ENCODE measurements at regions not wholly inside any gene's neighbourhood (a gene's known extent, or its start where the extent isn't known, plus 50 kb on each side); places are given as distances from the start of the nearest gene placed in this dataset.
"Not testable (repeated sequence)": the region's sequence is repeated elsewhere in the genome, so short reads cannot be mapped to it uniquely, and the experiment has no call there.

DNA sequence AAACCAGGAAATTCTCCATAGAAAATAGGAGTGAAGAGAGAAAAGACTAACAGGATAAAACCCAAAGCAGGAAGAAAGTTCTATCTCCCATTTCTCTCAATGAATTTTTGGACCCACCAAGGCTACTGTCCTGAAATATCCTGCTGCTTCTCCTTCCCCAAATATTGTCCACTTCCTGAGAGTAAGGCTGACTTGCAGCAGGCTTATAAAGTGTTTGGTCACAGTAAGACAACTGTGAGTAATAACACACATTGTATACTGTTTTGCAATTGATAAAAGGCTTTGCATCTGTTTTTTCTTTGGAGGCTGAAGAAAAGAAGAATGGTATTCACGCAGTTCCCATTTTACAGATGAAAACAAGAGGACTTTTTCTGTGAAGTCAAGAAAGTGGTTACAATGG is 52.8 kb downstream of the FOXD4L6 start:
- H3K27ac Mint-ChIP-seq (ENCODE audit: unreplicated experiment); H3K27me3 Mint-ChIP-seq (ENCODE audit: unreplicated experiment); DNase-seq (ENCODE audit: extremely low spot score, unreplicated experiment); H3K36me3 Mint-ChIP-seq (ENCODE audit: unreplicated experiment); H3K9me3 Mint-ChIP-seq (ENCODE audit: unreplicated experiment): not testable (repeated sequence)
- Mint-ChIP-seq H3K4me1 (ENCODE audit: unreplicated experiment) (peaks cover 16% of the 10 kb centered on the region), H3K4me3 (ENCODE audit: unreplicated experiment) (peak overlapping the region; percentile 86)

DNA sequence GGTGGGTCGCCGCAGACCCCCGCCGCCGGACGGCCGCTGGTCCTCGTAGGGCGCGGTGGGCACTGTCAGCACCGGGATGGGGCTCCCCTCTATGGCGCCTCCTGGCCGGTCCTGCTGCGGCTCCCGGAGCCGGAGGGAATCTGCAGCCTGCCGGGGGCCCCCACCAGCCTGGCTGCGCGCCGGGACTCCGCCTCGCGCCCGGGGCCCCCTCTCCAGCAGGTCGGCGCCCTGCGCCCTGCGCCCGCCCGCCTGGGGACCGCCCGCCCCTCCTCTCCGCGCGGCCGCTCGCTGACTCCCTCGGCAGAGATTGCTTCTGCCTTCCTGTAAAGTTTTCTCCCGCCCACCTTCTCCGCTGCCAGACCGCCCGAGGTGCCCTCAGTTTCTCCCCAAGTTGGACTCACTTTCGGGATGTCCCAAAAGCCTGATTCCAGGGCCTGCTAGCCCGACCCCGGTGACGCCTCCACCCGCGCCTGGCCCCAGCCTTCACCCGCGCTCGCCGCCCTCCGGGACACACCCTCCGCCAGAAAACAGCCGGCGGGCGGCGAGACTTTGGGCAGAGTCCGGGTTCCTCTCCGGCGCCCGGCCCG is 54.0 kb downstream of the FOXD4L6 start:
- H3K36me3 Mint-ChIP-seq (ENCODE audit: unreplicated experiment); H3K27me3 Mint-ChIP-seq (ENCODE audit: unreplicated experiment); H3K9me3 Mint-ChIP-seq (ENCODE audit: unreplicated experiment): not testable (repeated sequence)
- Mint-ChIP-seq H3K4me1 (ENCODE audit: unreplicated experiment) (peaks cover 16% of the 10 kb centered on the region), H3K4me3 (ENCODE audit: unreplicated experiment) (peak overlapping the region; percentile 86), H3K27ac (ENCODE audit: unreplicated experiment) (peak overlapping the region; percentile 75)
- DNase-seq (ENCODE audit: extremely low spot score, unreplicated experiment): peak; percentile 88

DNA sequence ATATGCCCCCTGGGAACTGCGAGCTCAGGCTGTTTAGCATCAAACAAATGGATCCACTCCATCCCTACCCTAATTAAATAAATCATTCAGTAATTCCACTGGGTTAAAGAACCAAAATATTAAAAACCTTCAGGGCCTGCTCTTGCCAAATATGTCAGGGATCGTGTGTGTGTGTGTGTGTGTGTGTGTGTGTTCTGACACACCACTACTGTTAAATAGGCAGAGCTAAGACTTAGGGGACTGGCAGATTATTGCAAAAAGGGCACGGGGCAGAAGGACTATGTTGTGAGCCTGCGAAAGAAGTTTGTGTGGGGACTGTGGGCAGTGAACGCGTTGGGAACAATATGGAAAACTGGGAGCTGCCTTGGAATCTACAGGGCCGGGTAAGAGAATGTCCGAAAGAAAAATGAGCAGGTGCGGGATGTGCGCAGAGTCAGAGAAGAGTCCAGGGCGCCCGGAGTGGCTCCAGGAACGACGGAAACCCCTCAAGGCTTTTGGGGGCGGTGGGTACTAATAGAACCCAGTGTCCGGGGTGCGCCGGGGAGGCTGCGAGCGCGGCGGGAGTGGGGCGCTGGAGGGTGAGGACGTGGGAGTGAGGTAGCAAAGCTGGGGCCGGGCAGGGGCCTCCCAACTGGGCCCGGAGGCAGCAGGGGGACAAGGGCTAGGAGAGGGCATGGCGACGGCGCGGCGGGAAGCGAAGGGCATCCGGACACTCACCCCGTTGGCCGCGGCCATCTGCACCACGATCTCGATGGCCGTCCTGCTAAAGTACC is 54.8 kb downstream of the FOXD4L6 start:
- not testable (repeated sequence) for H3K9me3 Mint-ChIP-seq (ENCODE audit: unreplicated experiment); DNase-seq (ENCODE audit: extremely low spot score, unreplicated experiment); H3K27ac Mint-ChIP-seq (ENCODE audit: unreplicated experiment); H3K27me3 Mint-ChIP-seq (ENCODE audit: unreplicated experiment); H3K36me3 Mint-ChIP-seq (ENCODE audit: unreplicated experiment)
- Mint-ChIP-seq H3K4me1 (ENCODE audit: unreplicated experiment) (peaks cover 16% of the 10 kb centered on the region), H3K4me3 (ENCODE audit: unreplicated experiment) (peak overlapping the region; percentile 71)

DNA sequence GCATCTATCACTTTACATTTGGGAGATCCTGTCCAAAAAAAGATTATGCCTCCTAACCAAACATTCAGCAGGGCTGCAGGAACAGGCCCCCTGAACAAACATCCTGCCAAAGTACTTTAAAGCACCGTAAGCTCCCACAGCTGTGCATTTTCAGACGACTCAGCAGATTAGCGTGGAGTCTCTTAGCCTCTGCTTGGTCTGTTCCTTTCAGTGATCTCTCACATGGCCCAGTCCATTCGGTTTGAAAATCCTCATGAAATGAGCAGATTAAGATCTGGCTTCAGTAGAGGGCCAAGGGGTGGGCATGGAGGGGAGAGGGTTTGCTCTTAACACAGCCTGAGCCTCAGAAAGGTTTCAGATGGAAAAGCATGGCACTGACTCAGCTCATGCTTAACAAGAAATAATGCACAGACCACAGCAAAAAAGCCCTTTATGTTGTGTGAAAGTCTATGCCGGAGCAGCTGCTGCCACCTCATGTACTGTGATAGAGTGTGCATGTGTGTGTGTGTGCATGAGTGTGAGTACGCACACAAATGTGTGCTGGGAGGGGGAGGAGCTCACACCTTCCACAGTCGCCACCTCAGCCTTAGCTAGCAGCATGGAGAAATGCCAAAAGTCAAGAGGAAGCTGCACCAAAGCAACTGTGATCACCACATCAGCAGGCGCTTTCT is 64.2 kb downstream of the FOXD4L6 start:
- not testable (repeated sequence) for H3K27ac Mint-ChIP-seq (ENCODE audit: unreplicated experiment); DNase-seq (ENCODE audit: extremely low spot score, unreplicated experiment); H3K27me3 Mint-ChIP-seq (ENCODE audit: unreplicated experiment); H3K36me3 Mint-ChIP-seq (ENCODE audit: unreplicated experiment); H3K4me1 Mint-ChIP-seq (ENCODE audit: unreplicated experiment); H3K9me3 Mint-ChIP-seq (ENCODE audit: unreplicated experiment); H3K4me3 Mint-ChIP-seq (ENCODE audit: unreplicated experiment)

DNA sequence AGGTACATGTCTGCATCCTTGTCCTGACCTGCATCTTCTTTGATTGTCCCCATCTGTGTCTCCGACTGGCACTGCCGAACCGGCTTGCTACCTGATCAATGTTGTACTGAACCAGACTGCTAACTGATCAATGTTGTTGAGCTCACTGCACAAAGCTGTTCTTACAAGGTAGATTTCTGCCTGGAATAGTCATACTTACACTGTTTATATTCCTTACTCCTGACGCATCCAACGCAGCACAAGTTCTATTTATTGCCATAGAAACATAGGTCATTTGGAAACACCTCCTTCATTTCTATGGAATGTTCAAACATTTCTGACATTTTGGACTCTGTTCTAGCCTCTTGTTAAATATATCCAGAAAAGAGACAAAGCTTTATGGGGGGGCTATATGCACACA is 65.2 kb downstream of the FOXD4L6 start:
- not testable (repeated sequence) for H3K27me3 Mint-ChIP-seq (ENCODE audit: unreplicated experiment); H3K36me3 Mint-ChIP-seq (ENCODE audit: unreplicated experiment); H3K9me3 Mint-ChIP-seq (ENCODE audit: unreplicated experiment); H3K27ac Mint-ChIP-seq (ENCODE audit: unreplicated experiment); H3K4me1 Mint-ChIP-seq (ENCODE audit: unreplicated experiment); DNase-seq (ENCODE audit: extremely low spot score, unreplicated experiment); H3K4me3 Mint-ChIP-seq (ENCODE audit: unreplicated experiment)

DNA sequence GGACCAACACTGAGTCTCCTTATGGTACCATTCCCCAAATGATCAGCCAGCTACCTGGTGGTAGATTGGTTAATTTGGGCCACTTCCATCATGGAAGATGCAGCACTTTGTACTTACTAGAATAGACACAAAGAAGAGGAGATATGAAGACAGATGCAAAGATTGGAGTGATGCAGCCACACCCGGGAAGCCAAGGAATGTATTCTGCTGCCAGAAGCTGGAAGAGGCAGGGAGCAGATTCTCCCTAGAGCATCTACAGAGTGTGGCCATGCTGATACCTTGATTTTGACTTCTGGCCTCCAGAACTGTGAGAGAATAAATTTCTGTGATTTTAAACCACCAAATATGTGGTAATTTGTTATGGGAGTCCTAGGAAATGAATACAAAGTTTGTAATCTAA is 68.9 kb downstream of the FOXD4L6 start:
- not testable (repeated sequence) for H3K27me3 Mint-ChIP-seq (ENCODE audit: unreplicated experiment); H3K27ac Mint-ChIP-seq (ENCODE audit: unreplicated experiment)

DNA sequence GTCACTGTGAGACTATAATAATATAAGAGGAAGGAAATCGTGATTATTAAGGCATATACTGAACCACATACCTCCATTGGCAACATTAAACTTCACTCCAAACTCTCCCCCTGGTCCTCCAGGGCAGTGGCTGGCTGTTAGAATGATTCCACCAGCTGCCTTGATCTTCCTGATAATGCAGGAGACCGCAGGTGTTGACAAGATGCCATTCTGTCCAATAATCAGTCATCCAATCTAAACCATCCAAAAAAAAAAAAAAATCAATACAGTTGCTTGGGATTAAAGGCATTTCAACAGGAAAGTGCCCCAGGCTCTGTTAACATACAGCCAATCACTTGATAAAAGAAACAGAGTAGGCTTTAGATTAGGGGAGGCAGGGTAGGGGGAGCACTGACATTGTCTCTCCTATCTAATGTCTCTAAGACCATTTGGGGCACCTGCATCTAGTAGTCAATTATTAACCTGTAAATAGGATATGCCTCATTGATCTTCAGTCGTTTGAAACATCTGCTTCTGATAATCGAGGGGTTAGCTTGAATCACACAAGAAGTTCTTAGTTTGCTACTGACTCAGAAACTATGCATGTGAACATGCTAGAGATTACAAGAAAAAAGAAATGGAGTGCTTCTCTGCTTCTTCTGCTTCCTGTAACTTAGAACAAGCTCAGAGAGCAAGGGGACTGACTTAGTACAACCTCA is 74.7 kb downstream of the FOXD4L6 start:
- H3K27ac Mint-ChIP-seq (ENCODE audit: unreplicated experiment); H3K4me1 Mint-ChIP-seq (ENCODE audit: unreplicated experiment); H3K27me3 Mint-ChIP-seq (ENCODE audit: unreplicated experiment); DNase-seq (ENCODE audit: extremely low spot score, unreplicated experiment); H3K4me3 Mint-ChIP-seq (ENCODE audit: unreplicated experiment); H3K36me3 Mint-ChIP-seq (ENCODE audit: unreplicated experiment): not testable (repeated sequence)
- H3K9me3 Mint-ChIP-seq (ENCODE audit: unreplicated experiment): peaks cover 15% of the 10 kb centered on the region

More for the DNA sequence above, 68.9 kb downstream of the FOXD4L6 start:
- H3K4me3 Mint-ChIP-seq (ENCODE audit: unreplicated experiment); H3K9me3 Mint-ChIP-seq (ENCODE audit: unreplicated experiment); DNase-seq (ENCODE audit: extremely low spot score, unreplicated experiment); H3K4me1 Mint-ChIP-seq (ENCODE audit: unreplicated experiment); H3K36me3 Mint-ChIP-seq (ENCODE audit: unreplicated experiment): not testable (repeated sequence)

DNA sequence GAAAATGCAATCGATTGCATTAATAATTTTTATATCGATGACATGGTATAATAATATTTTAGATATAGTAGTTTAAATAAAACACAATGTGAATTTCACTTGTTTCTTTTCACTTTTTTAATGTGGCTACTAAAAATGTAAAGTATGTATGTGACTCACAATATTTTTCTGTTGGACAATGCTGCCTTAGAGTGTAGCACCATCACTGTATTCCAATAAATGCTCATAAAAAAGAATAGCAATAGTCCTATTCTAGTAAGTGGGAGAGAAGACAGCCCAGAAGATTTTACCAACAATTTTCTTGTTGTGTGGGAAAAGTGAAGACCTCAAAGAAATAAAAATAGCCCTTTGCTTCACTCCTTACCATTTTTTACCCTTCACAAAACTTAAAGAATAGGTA is 79.8 kb downstream of the FOXD4L6 start:
- H3K27me3 Mint-ChIP-seq (ENCODE audit: unreplicated experiment); H3K4me1 Mint-ChIP-seq (ENCODE audit: unreplicated experiment); DNase-seq (ENCODE audit: extremely low spot score, unreplicated experiment); H3K27ac Mint-ChIP-seq (ENCODE audit: unreplicated experiment); H3K4me3 Mint-ChIP-seq (ENCODE audit: unreplicated experiment); H3K36me3 Mint-ChIP-seq (ENCODE audit: unreplicated experiment): not testable (repeated sequence)
- H3K9me3 Mint-ChIP-seq (ENCODE audit: unreplicated experiment): peaks cover 15% of the 10 kb centered on the region

DNA sequence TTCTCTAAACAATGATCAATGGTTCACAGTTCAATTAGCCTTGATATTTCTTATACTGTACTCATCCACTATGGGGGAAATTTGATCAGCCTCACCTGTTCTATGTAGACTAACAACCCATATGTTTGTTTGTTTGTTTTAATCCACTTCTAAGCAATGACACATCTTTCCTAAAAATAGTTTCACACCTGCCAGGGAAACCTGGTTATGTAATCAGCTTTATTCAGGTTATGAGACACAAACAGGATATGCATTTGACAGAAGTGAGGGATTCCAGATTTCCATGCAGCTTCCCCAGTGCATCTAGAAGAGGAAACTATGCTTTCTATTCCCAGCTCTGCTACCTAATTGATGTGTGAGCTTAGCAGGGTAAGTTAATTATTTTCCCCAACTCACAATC is 80.7 kb downstream of the FOXD4L6 start:
- not testable (repeated sequence) for H3K4me3 Mint-ChIP-seq (ENCODE audit: unreplicated experiment); H3K27me3 Mint-ChIP-seq (ENCODE audit: unreplicated experiment); H3K27ac Mint-ChIP-seq (ENCODE audit: unreplicated experiment); H3K4me1 Mint-ChIP-seq (ENCODE audit: unreplicated experiment); DNase-seq (ENCODE audit: extremely low spot score, unreplicated experiment); H3K36me3 Mint-ChIP-seq (ENCODE audit: unreplicated experiment)
- H3K9me3 Mint-ChIP-seq (ENCODE audit: unreplicated experiment): peaks cover 21% of the 10 kb centered on the region

DNA sequence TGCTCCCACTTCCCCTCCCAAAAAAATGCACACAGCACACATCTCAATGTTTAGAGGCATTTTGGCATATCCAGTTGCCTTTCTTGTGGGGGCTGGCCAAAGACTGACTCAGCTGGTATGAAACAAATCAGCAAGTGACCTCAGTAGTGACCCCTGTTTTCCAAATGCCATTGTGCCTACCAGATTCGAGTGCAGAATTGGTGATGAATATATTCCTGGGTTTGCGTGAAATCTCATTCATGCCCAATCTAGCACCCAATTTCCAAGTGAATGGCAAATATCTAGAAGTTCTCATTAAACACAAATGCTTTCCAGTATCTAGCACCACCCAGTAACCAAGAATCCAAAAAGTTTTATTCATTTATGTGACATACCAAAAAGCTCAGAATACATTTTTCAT is 83.6 kb downstream of the FOXD4L6 start:
- H3K27ac Mint-ChIP-seq (ENCODE audit: unreplicated experiment); H3K36me3 Mint-ChIP-seq (ENCODE audit: unreplicated experiment); H3K4me3 Mint-ChIP-seq (ENCODE audit: unreplicated experiment); H3K4me1 Mint-ChIP-seq (ENCODE audit: unreplicated experiment); DNase-seq (ENCODE audit: extremely low spot score, unreplicated experiment); H3K27me3 Mint-ChIP-seq (ENCODE audit: unreplicated experiment): not testable (repeated sequence)
- H3K9me3 Mint-ChIP-seq (ENCODE audit: unreplicated experiment): peaks cover 23% of the 10 kb centered on the region

DNA sequence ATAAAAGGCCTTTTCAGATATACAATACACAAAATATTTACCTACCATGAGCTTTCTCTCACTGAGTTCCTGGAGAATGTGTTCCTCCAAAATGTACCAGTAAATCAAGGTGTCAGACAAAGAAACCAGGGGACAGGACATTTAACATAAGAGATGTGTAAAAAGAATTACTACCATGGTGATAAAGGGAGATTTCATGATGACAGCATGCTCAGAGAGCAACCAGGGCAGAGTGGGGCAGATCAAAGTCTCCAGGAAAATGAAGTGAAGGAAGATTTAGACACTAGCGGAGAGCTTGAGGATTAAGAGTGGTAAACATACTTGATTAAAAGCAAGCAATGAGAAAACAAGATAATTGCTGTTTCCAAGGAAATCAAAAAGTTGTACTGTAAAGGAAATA is 85.0 kb downstream of the FOXD4L6 start:
- not testable (repeated sequence) for H3K4me1 Mint-ChIP-seq (ENCODE audit: unreplicated experiment); H3K27ac Mint-ChIP-seq (ENCODE audit: unreplicated experiment); H3K36me3 Mint-ChIP-seq (ENCODE audit: unreplicated experiment); H3K27me3 Mint-ChIP-seq (ENCODE audit: unreplicated experiment); H3K4me3 Mint-ChIP-seq (ENCODE audit: unreplicated experiment); DNase-seq (ENCODE audit: extremely low spot score, unreplicated experiment)
- H3K9me3 Mint-ChIP-seq (ENCODE audit: unreplicated experiment): peaks cover 20% of the 10 kb centered on the region

DNA sequence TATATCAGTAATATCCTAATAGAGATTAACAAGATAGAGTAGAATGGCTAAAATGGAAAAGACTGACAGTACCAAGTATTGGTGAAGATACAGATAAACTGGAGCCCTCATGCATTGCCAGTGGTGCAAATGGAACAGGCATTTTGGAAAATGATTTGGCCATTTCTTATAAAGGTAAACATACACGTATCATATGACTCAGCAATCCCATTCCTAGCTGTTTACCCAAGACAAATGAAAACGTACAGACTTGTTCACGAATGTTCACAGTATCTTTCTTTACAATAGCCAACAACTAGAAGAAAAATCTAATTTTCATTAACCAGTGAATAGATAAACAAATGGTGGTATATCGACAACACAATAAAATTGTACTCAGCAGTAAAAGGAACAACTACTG is 86.4 kb downstream of the FOXD4L6 start:
- H3K4me1 Mint-ChIP-seq (ENCODE audit: unreplicated experiment); H3K36me3 Mint-ChIP-seq (ENCODE audit: unreplicated experiment); H3K27me3 Mint-ChIP-seq (ENCODE audit: unreplicated experiment); H3K27ac Mint-ChIP-seq (ENCODE audit: unreplicated experiment); DNase-seq (ENCODE audit: extremely low spot score, unreplicated experiment); H3K4me3 Mint-ChIP-seq (ENCODE audit: unreplicated experiment): not testable (repeated sequence)
- peaks cover 20% of the 10 kb centered on the region for H3K9me3 Mint-ChIP-seq (ENCODE audit: unreplicated experiment)

Measured in osteocyte (in vitro differentiated cells).